ENCODE measurements at regions not wholly inside any gene's neighbourhood (a gene's known extent, or its start where the extent isn't known, plus 50 kb on each side); places are given as distances from the start of the nearest gene placed in this dataset.

- Histone ChIP-seq H2BK120ac (ENCODE audit: low read depth, low read length) (no peak overlapping the region), H3K36me3 (ENCODE audit: control insufficient read depth, insufficient read depth, low read length) (no peaks in the 10 kb centered on the region), H4K5ac (ENCODE audit: low read depth, low read length) (no peak overlapping the region), H3K14ac (replicated peaks; ENCODE audit: low read depth, low read length) (no peak overlapping the region), H3K18ac (ENCODE audit: low read depth, low read length) (no peak overlapping the region), H3K27ac (ENCODE audit: insufficient read depth, low read length) (no peak overlapping the region), H3K4ac (ENCODE audit: low read depth, low read length) (no peak overlapping the region), H3K79me1 (ENCODE audit: low read depth in 1 of 2, low read length in 2 of 2) (no peaks in the 10 kb centered on the region), H3K4me1 (ENCODE audit: control insufficient read depth, insufficient read depth, low read length) (no peaks in the 10 kb centered on the region; the same call in 1 of the 2 replicates), H2AFZ (replicated peaks; ENCODE audit: low read length, poor library complexity) (no peak overlapping the region), H2BK5ac (ENCODE audit: low read depth, low read length, poor library complexity, severe bottlenecking) (no peak overlapping the region), H3K4me3 (ENCODE audit: insufficient read depth, low read depth, low read length) (no peak overlapping the region), H2BK15ac (ENCODE audit: low read depth, low read length) (no peak overlapping the region), H3K9me3 (ENCODE audit: control insufficient read depth, insufficient read depth, low read length) (0 out of 2 replicates have a peak, but pooled peaks cover 2% of the 10 kb centered on the region), H3K9me1 (ENCODE audit: insufficient read depth, low read length) (peaks cover 4% of the 10 kb centered on the region), H2AK5ac (ENCODE audit: low read depth, low read length) (no peak overlapping the region), H4K20me1 (ENCODE audit: insufficient read depth, low read length) (no peaks in the 10 kb centered on the region; the same call in 1 of the 2 replicates), H3K4me2 (ENCODE audit: low read depth, low read length) (no peak overlapping the region), H3K9ac (ENCODE audit: low read depth, low read length) (no peak overlapping the region), H2BK20ac (ENCODE audit: low read depth, low read length) (no peak overlapping the region), H3K23ac (ENCODE audit: low read depth, low read length) (no peak overlapping the region), H2AK9ac (replicated peaks; ENCODE audit: low read depth, low read length, poor library complexity) (peak overlapping the region; percentile 50), H4K91ac (ENCODE audit: insufficient read depth, low read depth, low read length) (no peak overlapping the region), H3K27me3 (ENCODE audit: control insufficient read depth, insufficient read depth, low read length) (no peaks in the 10 kb centered on the region), H4K8ac (ENCODE audit: low read depth in 2 of 2, low read length in 2 of 2) (no peak overlapping the region), H3K56ac (ENCODE audit: extremely low read depth, insufficient read depth, low read length) (no peak overlapping the region)
- in situ Hi-C loops (cut with MboI; ENCODE audit: low sequenced_read_pairs), result no loop called here
- dilution Hi-C loops (cut with HindIII; ENCODE audit: low sequenced_read_pairs, unreplicated experiment), result no loop called here
- intact Hi-C loops (cut with micrococcal nuclease), result no loop called here
- no peak for TF ChIP-seq MAFK (IDR thresholded peaks at IDR 0.05; ENCODE audit: low read depth, low read length)
- TF ChIP-seq RCOR1 (IDR thresholded peaks at IDR 0.05; ENCODE audit: insufficient replicate concordance, low read length), result no peak
- TF ChIP-seq, protein P1, sequence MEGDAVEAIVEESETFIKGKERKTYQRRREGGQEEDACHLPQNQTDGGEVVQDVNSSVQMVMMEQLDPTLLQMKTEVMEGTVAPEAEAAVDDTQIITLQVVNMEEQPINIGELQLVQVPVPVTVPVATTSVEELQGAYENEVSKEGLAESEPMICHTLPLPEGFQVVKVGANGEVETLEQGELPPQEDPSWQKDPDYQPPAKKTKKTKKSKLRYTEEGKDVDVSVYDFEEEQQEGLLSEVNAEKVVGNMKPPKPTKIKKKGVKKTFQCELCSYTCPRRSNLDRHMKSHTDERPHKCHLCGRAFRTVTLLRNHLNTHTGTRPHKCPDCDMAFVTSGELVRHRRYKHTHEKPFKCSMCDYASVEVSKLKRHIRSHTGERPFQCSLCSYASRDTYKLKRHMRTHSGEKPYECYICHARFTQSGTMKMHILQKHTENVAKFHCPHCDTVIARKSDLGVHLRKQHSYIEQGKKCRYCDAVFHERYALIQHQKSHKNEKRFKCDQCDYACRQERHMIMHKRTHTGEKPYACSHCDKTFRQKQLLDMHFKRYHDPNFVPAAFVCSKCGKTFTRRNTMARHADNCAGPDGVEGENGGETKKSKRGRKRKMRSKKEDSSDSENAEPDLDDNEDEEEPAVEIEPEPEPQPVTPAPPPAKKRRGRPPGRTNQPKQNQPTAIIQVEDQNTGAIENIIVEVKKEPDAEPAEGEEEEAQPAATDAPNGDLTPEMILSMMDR (conservative IDR thresholded peaks at IDR 0.05; ENCODE audit: low read depth, low read length), result no peak
- TF ChIP-seq FOS (IDR thresholded peaks at IDR 0.05; ENCODE audit: low read depth, low read length), result no peak
- no peak for TF ChIP-seq SMC3 (IDR thresholded peaks at IDR 0.05; ENCODE audit: low read depth, low read length)
- no peak for TF ChIP-seq MAZ (IDR thresholded peaks at IDR 0.05; ENCODE audit: borderline replicate concordance, low read depth, low read length)
- ChIA-PET CTCF (no interaction called here), POLR2A (ENCODE audit: unreplicated experiment) (no interaction called here)
- 100% methylated on average over 1 of the region's 5 CpGs; no CpG with 5 or more reads in 1 of the 2 experiments for WGBS, 2 experiments (ENCODE audit: extremely low coverage in 2 of 2, insufficient read length in 1 of 2)
- DNase-seq, result no peak
- BruUV-seq (replicated peaks), result no TSS peak
- no peak for ATAC-seq (ENCODE audit: low read depth)
Measured at GRCh38 chr4:79827283-79827682, 245.7 kb downstream of the ANTXR2 start.

Data from IMR-90 (cell line).